CD14-positive monocyte (primary cell): ENCODE measurements at regions not wholly inside any gene's neighbourhood (a gene's known extent, or its start where the extent isn't known, plus 50 kb on each side); places are given as distances from the start of the nearest gene placed in this dataset.

Source experiments
- DNase-seq, 3 donors: peaks; one replicate each; pipeline ENCODE4 v3.0.0-alpha.2; 2011 to 2022
- H2AFZ ChIP-seq: 2 replicates; pipeline ENCODE4 v1.6.0; 2012; ENCODE audit warnings: mild to moderate bottlenecking, low read depth, low read length, inconsistent platforms; ENCODE audit not compliant: insufficient read depth, poor library complexity, severe bottlenecking
- H3K27ac ChIP-seq, 2 donors: 1 replicate in 1 of 2; 2 replicates in 1 of 2; pipeline ENCODE4 v1.5.1; 2012 to 2013; ENCODE audit warnings: low read length in 2 of 2, control low read depth in 1 of 2, inconsistent platforms in 1 of 2, low read depth in 1 of 2, mild to moderate bottlenecking in 1 of 2
- H3K27me3 ChIP-seq, 2 donors: one replicate each; pipeline versions ENCODE4 v1.6.0 to v1.6.1; 2011 to 2013; ENCODE audit warnings: low read length in 2 of 2; ENCODE audit not compliant: control insufficient read depth in 2 of 2, insufficient read depth in 2 of 2
- H3K36me3 ChIP-seq, 2 donors: replicated peaks in 1 of 2; 1 replicate in 1 of 2; 2 replicates in 1 of 2; pipeline versions ENCODE4 v1.5.1 to v1.6.1; 2012 to 2013; ENCODE audit warnings: low read length in 2 of 2, control low read depth in 1 of 2, inconsistent platforms in 1 of 2, mild to moderate bottlenecking in 1 of 2; ENCODE audit not compliant: insufficient read depth in 2 of 2, control insufficient read depth in 1 of 2
- H3K4me1 ChIP-seq, 2 donors: 1 replicate in 1 of 2; 2 replicates in 1 of 2; pipeline versions ENCODE4 v1.5.1 to v1.6.1; 2012 to 2013; ENCODE audit warnings: low read length in 2 of 2, control low read depth in 1 of 2, inconsistent platforms in 1 of 2, mild to moderate bottlenecking in 1 of 2, moderate library complexity in 1 of 2; ENCODE audit not compliant: insufficient read depth in 2 of 2, control insufficient read depth in 1 of 2
- H3K4me2 ChIP-seq: replicated peaks from 2 replicates; pipeline ENCODE3; 2012; ENCODE audit warnings: low read length, moderate library complexity, mild to moderate bottlenecking; ENCODE audit not compliant: poor library complexity, severe bottlenecking; ENCODE audit errors: extremely low read depth
- H3K4me3 ChIP-seq, 3 experiments: fragments of 200-600 bp in 1 of 3; sonication (generic) in 1 of 3; replicated peaks in 1 of 3; 1 replicate in 2 of 3; 2 replicates in 1 of 3; pipeline ENCODE4 v1.5.1; 2011 to 2013; ENCODE audit warnings: low read length in 3 of 3, mild to moderate bottlenecking in 3 of 3, control low read depth in 2 of 3, low read depth in 2 of 3, inconsistent platforms in 1 of 3, moderate library complexity in 1 of 3
- H3K79me2 ChIP-seq: 2 replicates; pipeline ENCODE4 v1.6.0; 2012; ENCODE audit warnings: mild to moderate bottlenecking, control low read depth, inconsistent platforms, low read length, moderate library complexity; ENCODE audit not compliant: insufficient read depth
- H3K9ac ChIP-seq: 2 replicates; pipeline ENCODE4 v1.6.0; 2017; ENCODE audit warnings: low read length, mild to moderate bottlenecking; ENCODE audit not compliant: insufficient read depth, poor library complexity, severe bottlenecking
- H3K9me3 ChIP-seq, 2 donors: replicated peaks in 1 of 2; 1 replicate in 1 of 2; 2 replicates in 1 of 2; pipeline versions ENCODE4 v1.5.1 to v1.6.1; 2012 to 2013; ENCODE audit warnings: low read length in 2 of 2, control low read depth in 1 of 2; ENCODE audit not compliant: control insufficient read depth in 1 of 2, insufficient read depth in 1 of 2
- H4K20me1 ChIP-seq: 2 replicates; pipeline ENCODE4 v1.6.0; 2012; ENCODE audit warnings: mild to moderate bottlenecking, low read length, control low read depth, moderate library complexity; ENCODE audit not compliant: insufficient read depth
- H3K27ac Mint-ChIP-seq, 7 donors: one replicate each; pipeline ENCODE4 v1.8.0; 2020; ENCODE audit warnings: mild to moderate bottlenecking in 7 of 7, mixed read lengths in 7 of 7, moderate library complexity in 6 of 7, inconsistent platforms in 2 of 7
- H3K27me3 Mint-ChIP-seq, 3 donors: one replicate each; pipeline ENCODE4 v1.8.0; 2021 to 2022; ENCODE audit warnings: low read depth in 3 of 3, mild to moderate bottlenecking in 3 of 3, mixed read lengths in 3 of 3, moderate library complexity in 3 of 3, inconsistent platforms in 1 of 3
- H3K36me3 Mint-ChIP-seq, 2 donors: one replicate each; pipeline ENCODE4 v1.8.0; 2020; ENCODE audit warnings: mixed read lengths in 2 of 2, inconsistent platforms in 1 of 2, mild to moderate bottlenecking in 1 of 2
- H3K4me1 Mint-ChIP-seq: one replicate; pipeline ENCODE4 v1.8.0; 2020; ENCODE audit warnings: mild to moderate bottlenecking, mixed read lengths
- H3K4me3 Mint-ChIP-seq, 2 donors: one replicate each; pipeline ENCODE4 v1.8.0; 2020; ENCODE audit warnings: mild to moderate bottlenecking in 2 of 2, mixed read lengths in 2 of 2, moderate library complexity in 1 of 2
- H3K9me3 Mint-ChIP-seq, 7 donors: one replicate each; pipeline ENCODE4 v1.8.0; 2020 to 2022; ENCODE audit warnings: mixed read lengths in 7 of 7, mild to moderate bottlenecking in 6 of 7, moderate library complexity in 6 of 7, inconsistent platforms in 2 of 7
- CTCF ChIP-seq: fragments of 200-600 bp; IDR thresholded peaks from one replicate; pipeline ENCODE4 v1.8.0; 2022; ENCODE audit warnings: antibody characterized with exemption, mild to moderate bottlenecking
- WGBS: methylation state at CpG from one replicate; pipeline ENCODE4 v1.1.5; 2013; ENCODE audit warnings: missing lambda C conversion rate; ENCODE audit not compliant: insufficient coverage; 5-methylcytosine and 5-hydroxymethylcytosine counted together
- intact Hi-C, 2 donors: fragments of 100-400 bp; cut with micrococcal nuclease; formaldehyde crosslinking; loops; one replicate each; pipeline versions ENCODE4 v1.15.0 to v1.15.1; 2023

GRCh38 chr20:11671015-11671511 is 246.6 kb upstream of the BTBD3 start:
- intact Hi-C loops, result loop anchor here in 1 of 2 donors (10.0 kb wide), 1 partner anchor 1434 kb away; no protein-coding TSS in a partner anchor
- no peak overlapping the region for H3K27ac Mint-ChIP-seq
- Histone ChIP-seq H4K20me1 (no peaks in the 10 kb centered on the region), H3K79me2 (no peaks in the 10 kb centered on the region), H3K9ac (no peak overlapping the region), H3K4me2 (no peak overlapping the region), H2AFZ (no peak overlapping the region), H3K4me3 (no peak overlapping the region), H3K27ac (no peak overlapping the region), H3K9me3 (no peaks in the 10 kb centered on the region), H3K36me3 (no peaks in the 10 kb centered on the region), H3K27me3 (no peaks in the 10 kb centered on the region), H3K4me1 (no peaks in the 10 kb centered on the region)
- peaks cover 0 to 4% (median 0%) of the 10 kb centered on the region in 3 donors for H3K27me3 Mint-ChIP-seq
- TF ChIP-seq CTCF, result no peak
- WGBS, result no CpG with 5 or more reads among the region's 1 CpG
- H3K4me3 Mint-ChIP-seq, result no peak overlapping the region
- H3K9me3 Mint-ChIP-seq, result peaks cover 0 to 2% (median 0%) of the 10 kb centered on the region in 7 donors
- H3K4me1 Mint-ChIP-seq, result no peaks in the 10 kb centered on the region
- H3K36me3 Mint-ChIP-seq, result no peaks in the 10 kb centered on the region
- DNase-seq, result no peak

GRCh38 chr20:11672959-11673358 is 244.7 kb upstream of the BTBD3 start:
- no peak overlapping the region for H3K4me2 ChIP-seq
- H3K4me3 ChIP-seq, result no peak overlapping the region
- no peaks in the 10 kb centered on the region for H3K4me1 ChIP-seq
- no peaks in the 10 kb centered on the region for H4K20me1 ChIP-seq
- no peak for TF ChIP-seq CTCF
- Mint-ChIP-seq H3K36me3 (no peaks in the 10 kb centered on the region), H3K4me1 (no peaks in the 10 kb centered on the region), H3K4me3 (no peak overlapping the region), H3K27ac (no peak overlapping the region), H3K9me3 (peaks cover 0 to 2% (median 0%) of the 10 kb centered on the region in 7 donors), H3K27me3 (peaks cover 0 to 2% (median 0%) of the 10 kb centered on the region in 3 donors)
- no peaks in the 10 kb centered on the region for H3K9me3 ChIP-seq
- no peaks in the 10 kb centered on the region for H3K36me3 ChIP-seq
- no peak for DNase-seq
- H3K9ac ChIP-seq, result no peak overlapping the region
- no peaks in the 10 kb centered on the region for H3K27me3 ChIP-seq
- intact Hi-C loops, result loop anchor here in 1 of 2 donors (10.0 kb wide), 1 partner anchor 1432 kb away; no protein-coding TSS in a partner anchor
- WGBS, result 100% methylated on average over 6 of the region's 7 CpGs
- H3K79me2 ChIP-seq, result no peaks in the 10 kb centered on the region
- no peak overlapping the region for H2AFZ ChIP-seq
- H3K27ac ChIP-seq, result no peak overlapping the region
